HUES48 (cell line): ENCODE measurements at regions not wholly inside any gene's neighbourhood (a gene's known extent, or its start where the extent isn't known, plus 50 kb on each side); places are given as distances from the start of the nearest gene placed in this dataset.

Experiments used
- H3K27ac ChIP-seq: one replicate; pipeline ENCODE4 v1.7.0; 2013; ENCODE audit warnings: low read depth, low read length, inconsistent platforms
- H3K27me3 ChIP-seq: 2 replicates; pipeline ENCODE4 v1.6.1; 2013; ENCODE audit warnings: mild to moderate bottlenecking, low read length; ENCODE audit not compliant: control insufficient read depth, insufficient read depth
- H3K36me3 ChIP-seq: 2 replicates; pipeline ENCODE4 v1.6.1; 2013; ENCODE audit warnings: low read length; ENCODE audit not compliant: control insufficient read depth, insufficient read depth
- H3K4me1 ChIP-seq: 2 replicates; pipeline ENCODE4 v1.6.1; 2013; ENCODE audit warnings: mild to moderate bottlenecking, low read length; ENCODE audit not compliant: control insufficient read depth, insufficient read depth
- H3K4me3 ChIP-seq: 2 replicates; pipeline ENCODE4 v1.5.1; 2013; ENCODE audit warnings: mild to moderate bottlenecking, low read depth, low read length
- H3K9ac ChIP-seq: 2 replicates; pipeline ENCODE4 v1.6.1; 2013; ENCODE audit warnings: mild to moderate bottlenecking, low read depth, low read length, moderate library complexity
- H3K9me3 ChIP-seq: 2 replicates; pipeline ENCODE4 v1.6.1; 2013; ENCODE audit warnings: low read length; ENCODE audit not compliant: control insufficient read depth, insufficient read depth

DNA sequence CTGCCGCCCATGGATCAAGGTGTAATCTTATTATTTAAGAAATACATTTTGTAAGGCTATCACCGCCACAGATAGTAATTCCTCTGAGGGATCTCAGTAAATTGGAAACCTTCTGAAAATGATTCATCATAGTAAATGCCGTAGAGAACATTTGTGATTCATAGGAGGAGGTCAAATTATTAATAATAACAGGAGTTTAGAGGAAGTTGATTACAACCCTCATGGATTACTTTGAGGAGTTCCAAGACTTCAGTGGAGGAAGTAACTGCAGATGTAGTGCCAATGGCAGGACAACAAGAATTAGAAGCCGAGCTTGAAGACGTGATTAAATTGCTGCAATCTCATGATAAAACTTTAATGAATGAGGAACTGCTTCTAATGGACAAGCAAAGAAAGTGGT is 280.1 kb downstream of the PTPRC start:
- H3K27me3 ChIP-seq: no peaks in the 10 kb centered on the region
- H3K9ac ChIP-seq: no peak overlapping the region
- H3K27ac ChIP-seq: no peak overlapping the region
- no peaks in the 10 kb centered on the region for H3K9me3 ChIP-seq
- H3K4me3 ChIP-seq: no peak overlapping the region
- H3K36me3 ChIP-seq: no peaks in the 10 kb centered on the region
- H3K4me1 ChIP-seq: peaks cover 4% of the 10 kb centered on the region; the same call in 1 of the 2 replicates

DNA sequence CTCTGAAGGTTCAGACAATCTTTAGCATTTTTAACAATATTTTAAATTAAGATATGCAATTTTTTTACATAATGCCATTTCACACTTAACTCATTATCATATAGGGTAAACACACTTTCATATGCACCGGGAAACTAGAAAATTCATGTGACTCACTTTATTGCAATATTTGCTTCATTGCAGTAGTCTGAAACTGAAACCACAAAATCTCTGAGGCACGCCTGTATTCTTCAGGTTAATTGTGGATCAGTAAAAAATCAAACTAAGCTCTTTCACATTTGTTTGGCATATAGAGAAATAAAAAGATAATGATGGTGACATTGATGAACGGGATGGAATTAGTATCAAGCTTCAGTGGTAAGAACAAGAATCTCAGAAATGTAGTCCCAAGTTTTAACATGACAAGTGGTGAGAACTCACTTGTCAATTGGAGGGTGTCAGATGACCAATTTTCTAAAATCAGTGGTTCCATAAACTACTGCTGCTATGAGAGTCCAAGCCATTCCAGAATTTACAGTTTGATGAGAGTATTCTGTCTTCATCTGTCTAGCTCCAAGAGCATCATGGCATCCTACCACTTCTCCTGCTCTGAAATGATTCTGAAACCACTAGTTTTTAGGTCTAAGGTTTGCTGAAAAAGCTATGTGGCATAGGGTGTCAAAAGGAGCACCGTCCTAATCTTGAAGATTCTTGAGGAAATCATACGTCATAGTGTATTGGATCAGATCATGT is 281.0 kb downstream of the PTPRC start:
- no peaks in the 10 kb centered on the region for H3K27me3 ChIP-seq
- H3K9me3 ChIP-seq: no peaks in the 10 kb centered on the region
- H3K9ac ChIP-seq: no peak overlapping the region
- H3K36me3 ChIP-seq: no peaks in the 10 kb centered on the region
- no peak overlapping the region for H3K27ac ChIP-seq
- peaks cover 4% of the 10 kb centered on the region; the same call in 1 of the 2 replicates for H3K4me1 ChIP-seq
- no peak overlapping the region for H3K4me3 ChIP-seq

DNA sequence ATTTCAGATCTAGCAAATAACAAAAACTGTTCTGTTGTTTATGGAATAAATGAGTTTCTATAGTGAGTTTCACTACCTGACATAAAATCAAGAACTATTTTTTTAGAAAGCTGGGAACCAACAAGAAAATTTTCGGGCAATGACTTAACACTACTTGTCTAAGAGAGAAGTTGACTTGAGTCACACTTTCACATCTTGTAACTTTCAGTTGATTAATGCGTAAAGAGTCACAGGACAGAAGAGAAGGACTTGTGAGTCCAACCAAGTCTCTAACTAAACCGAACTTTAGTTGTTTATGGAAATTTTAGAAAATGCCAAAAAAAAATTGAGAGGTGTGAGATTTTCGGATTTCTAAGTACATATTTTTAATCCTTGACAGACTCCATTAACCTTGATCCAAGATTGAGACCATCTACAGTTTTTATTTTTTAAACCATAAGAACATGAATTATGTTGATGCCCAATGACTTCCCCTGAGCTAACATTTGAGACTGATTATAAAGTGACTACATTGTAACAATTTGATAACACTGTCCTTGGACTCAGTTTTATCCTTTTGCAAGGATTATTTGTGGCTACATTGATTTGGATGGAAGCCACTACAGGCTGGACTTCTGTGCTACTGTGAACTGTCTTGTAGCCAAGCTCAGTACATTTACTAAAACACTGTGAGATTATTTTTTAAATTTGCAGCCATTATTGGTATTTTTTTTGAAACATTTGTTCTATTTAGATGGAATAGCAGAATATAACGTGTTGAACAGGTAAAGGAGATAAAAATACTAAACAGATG is 284.0 kb downstream of the PTPRC start:
- peaks cover 4% of the 10 kb centered on the region; the same call in 1 of the 2 replicates for H3K4me1 ChIP-seq
- H3K9ac ChIP-seq: no peak overlapping the region
- no peak overlapping the region for H3K27ac ChIP-seq
- H3K36me3 ChIP-seq: no peaks in the 10 kb centered on the region
- H3K4me3 ChIP-seq: no peak overlapping the region
- no peaks in the 10 kb centered on the region for H3K9me3 ChIP-seq
- no peaks in the 10 kb centered on the region for H3K27me3 ChIP-seq

DNA sequence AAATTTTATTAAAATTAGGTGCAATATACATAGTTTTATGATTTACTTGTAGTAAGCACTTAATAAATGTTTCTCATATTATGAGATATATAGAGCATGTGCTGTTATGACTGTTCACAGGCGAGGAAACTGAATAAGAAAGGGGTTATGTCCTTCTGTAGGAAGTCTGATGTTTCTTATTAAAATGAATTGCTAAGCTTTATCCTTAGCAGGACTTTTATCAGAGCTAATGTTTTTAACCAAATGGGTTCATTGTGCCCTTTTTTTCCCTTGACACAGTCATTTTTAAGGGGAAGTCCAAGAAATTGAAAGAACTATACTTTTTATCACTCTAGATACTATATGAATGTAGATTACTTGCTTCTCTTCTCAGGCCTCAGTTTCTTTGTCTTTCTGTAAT is 285.2 kb downstream of the PTPRC start:
- H3K27me3 ChIP-seq: no peaks in the 10 kb centered on the region
- no peaks in the 10 kb centered on the region for H3K36me3 ChIP-seq
- H3K4me3 ChIP-seq: no peak overlapping the region
- peaks cover 4% of the 10 kb centered on the region; the same call in 1 of the 2 replicates for H3K4me1 ChIP-seq
- no peaks in the 10 kb centered on the region for H3K9me3 ChIP-seq
- no peak overlapping the region for H3K27ac ChIP-seq
- H3K9ac ChIP-seq: no peak overlapping the region

DNA sequence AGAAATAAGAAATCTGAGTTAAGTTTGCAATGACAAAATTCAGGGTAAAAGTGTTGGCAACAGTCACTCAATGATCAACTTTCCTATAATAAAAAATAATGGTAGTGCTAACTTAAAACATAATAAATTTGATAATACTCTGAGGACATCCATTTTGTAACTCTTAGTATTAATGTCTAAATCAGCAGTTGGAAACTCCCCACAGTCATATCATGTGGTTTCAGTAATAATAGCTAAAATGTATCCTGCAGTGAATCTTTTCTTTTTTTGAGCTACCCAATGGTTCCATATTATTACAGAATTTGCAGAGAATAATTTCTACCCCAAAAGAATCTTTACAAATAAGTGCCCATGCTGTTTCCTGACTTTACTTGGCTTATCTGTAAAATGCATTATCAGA is 286.7 kb downstream of the PTPRC start:
- H3K27me3 ChIP-seq: no peaks in the 10 kb centered on the region
- no peaks in the 10 kb centered on the region for H3K36me3 ChIP-seq
- H3K9ac ChIP-seq: no peak overlapping the region
- H3K4me1 ChIP-seq: no peaks in the 10 kb centered on the region
- no peak overlapping the region for H3K27ac ChIP-seq
- no peaks in the 10 kb centered on the region for H3K9me3 ChIP-seq
- H3K4me3 ChIP-seq: no peak overlapping the region

DNA sequence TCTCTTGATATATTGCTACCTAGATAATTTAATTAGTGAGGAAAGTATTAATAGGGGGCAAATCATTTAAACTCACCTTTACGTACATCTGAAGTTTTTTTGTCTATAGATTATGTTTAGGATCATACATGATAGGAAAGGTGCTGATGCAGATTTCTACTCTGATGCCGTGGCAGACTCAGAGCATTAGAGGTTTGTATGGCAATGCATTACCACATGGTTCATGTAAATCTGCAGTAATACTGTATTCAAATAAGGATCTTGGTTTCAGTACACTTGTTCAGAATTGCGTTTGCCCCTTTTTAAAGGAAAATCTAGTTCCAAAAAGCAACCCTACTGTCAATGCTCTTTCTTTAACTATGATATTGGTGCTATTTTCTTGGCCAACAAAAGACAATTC is 288.3 kb downstream of the PTPRC start:
- Histone ChIP-seq H3K4me3 (no peak overlapping the region), H3K27ac (no peak overlapping the region), H3K9ac (no peak overlapping the region), H3K4me1 (peaks cover 2% of the 10 kb centered on the region; the same call in 1 of the 2 replicates), H3K9me3 (no peaks in the 10 kb centered on the region), H3K36me3 (no peaks in the 10 kb centered on the region), H3K27me3 (no peaks in the 10 kb centered on the region)

DNA sequence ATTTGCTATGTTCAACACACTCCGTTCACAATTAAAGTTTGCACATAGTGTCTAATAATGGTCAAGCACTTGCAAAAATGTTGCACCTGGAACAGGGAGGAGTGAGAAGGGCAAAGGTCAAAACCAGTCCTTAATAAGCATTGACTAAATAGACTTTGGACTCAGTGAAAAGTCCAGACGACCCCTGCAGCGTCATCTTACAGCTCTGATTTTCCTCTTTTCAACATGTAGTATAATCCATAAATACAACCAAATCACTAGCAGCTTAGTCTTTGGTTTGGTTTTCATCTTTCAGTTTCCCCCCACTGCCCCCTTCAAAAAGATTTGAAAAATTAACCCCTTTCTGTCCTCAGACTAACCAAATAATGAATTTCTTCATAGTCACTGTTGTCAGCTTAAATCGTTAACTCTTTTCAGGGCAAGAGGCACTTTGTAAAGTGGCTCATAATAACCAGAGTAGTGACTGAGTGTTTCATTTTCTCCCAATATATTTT is 290.3 kb downstream of the PTPRC start:
- no peak overlapping the region for H3K9ac ChIP-seq
- peaks cover 10% of the 10 kb centered on the region; the same call in 1 of the 2 replicates for H3K4me1 ChIP-seq

DNA sequence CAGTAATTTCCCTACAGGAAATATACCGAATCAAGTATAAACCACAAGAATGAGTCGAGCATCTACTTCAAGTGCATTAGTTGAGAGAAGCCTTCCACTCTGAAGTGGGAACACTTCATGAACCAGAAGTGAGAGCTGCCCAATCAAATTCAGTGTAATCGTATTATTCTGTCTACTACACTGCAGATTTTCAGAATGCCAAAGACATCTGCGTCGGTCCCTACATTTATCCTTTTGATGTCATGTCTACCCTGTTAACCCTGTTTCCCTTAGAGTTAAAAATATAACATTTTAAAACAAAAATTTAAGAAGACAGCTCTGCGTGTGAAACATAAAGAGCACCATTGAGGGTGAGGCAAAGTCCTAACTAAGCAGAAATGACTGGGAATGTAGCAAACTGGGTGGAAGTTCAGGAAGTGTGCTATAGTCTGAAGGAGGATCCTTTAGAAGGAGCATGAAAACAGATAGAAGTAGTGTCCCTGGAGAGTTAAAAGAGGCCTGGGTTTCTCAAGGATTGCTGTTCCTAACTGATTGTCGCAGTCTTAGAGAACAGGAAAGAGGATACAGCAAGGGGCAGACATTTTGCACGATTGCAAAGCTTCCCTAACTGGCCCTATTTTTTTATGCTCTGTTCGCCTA is 291.2 kb downstream of the PTPRC start:
- H3K36me3 ChIP-seq: no peaks in the 10 kb centered on the region
- peaks cover 11% of the 10 kb centered on the region; the same call in 1 of the 2 replicates for H3K4me1 ChIP-seq
- H3K9me3 ChIP-seq: no peaks in the 10 kb centered on the region
- no peak overlapping the region for H3K4me3 ChIP-seq
- H3K9ac ChIP-seq: no peak overlapping the region
- no peak overlapping the region for H3K27ac ChIP-seq
- H3K27me3 ChIP-seq: no peaks in the 10 kb centered on the region

More for the DNA sequence above, 290.3 kb downstream of the PTPRC start:
- H3K9me3 ChIP-seq: no peaks in the 10 kb centered on the region
- H3K4me3 ChIP-seq: no peak overlapping the region
- no peaks in the 10 kb centered on the region for H3K27me3 ChIP-seq
- H3K27ac ChIP-seq: no peak overlapping the region
- H3K36me3 ChIP-seq: no peaks in the 10 kb centered on the region

DNA sequence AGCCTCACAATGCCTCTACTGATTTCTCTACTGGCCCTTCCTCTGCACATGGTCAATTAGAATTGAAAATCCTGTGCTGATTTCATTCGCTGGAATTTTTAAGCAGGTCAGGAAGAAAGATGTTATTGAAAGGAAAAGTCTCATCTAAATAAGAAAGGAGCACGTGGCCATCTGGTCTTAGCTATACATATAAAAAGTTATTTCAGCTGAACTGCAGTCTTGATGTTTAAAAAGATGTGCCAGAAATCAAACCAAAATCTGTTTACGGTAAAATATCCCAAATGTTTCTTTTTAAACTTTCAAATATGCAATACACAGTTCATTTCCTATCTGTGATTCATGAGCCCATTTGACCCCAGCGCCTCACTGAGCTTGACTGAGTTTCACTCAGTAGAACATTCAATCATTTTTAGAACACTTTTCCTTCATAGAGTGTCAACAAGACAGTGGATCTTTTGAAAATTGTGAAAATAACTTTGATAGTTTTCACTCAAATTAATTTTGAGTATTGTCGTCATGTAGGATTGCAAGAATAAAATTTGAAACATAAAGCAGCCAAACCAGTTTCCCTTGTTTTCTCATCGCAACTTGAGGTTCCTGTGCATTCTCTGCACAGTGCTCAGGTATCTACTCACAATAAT is 293.6 kb downstream of the PTPRC start:
- H3K9me3 ChIP-seq: no peaks in the 10 kb centered on the region
- H3K9ac ChIP-seq: no peak overlapping the region
- H3K36me3 ChIP-seq: no peaks in the 10 kb centered on the region
- no peak overlapping the region for H3K4me3 ChIP-seq
- no peaks in the 10 kb centered on the region for H3K27me3 ChIP-seq
- no peak overlapping the region for H3K27ac ChIP-seq
- H3K4me1 ChIP-seq: peaks cover 16% of the 10 kb centered on the region; the same call in 1 of the 2 replicates

DNA sequence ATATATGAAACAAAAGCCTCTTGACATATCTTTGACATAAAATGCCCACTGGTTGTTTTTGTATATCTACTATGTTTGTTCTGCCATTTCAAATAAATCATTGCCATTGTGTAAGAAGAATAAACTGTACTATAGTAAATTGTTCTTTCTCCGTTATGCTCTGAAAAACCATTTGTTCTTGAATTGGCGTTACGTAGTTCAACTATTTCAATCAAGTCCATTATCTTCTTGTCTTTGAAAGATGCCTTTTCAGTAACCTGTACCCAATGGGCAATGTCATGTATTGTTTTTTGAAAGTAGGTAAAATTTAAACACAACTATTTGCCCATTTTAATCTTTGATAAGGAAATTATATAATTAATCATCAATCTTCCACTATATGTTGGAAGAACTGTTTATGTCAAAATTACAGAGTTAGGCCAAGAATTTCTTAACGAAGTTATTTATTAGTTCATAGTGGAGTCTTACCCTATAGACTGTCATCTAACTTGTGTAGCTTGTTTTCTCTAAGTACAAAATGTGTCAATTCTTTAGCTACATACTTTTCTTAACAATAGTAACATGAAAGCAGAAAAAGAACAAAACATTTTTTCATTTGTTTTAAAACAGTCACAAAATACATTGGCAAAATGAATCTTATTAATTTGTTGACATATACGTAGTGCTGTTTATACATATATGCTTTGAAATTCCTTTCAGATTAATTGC is 294.8 kb downstream of the PTPRC start:
- Histone ChIP-seq H3K27ac (no peak overlapping the region), H3K36me3 (no peaks in the 10 kb centered on the region), H3K4me3 (no peak overlapping the region; the same call in 1 of the 2 replicates), H3K9ac (no peak overlapping the region), H3K9me3 (no peaks in the 10 kb centered on the region), H3K4me1 (peaks cover 16% of the 10 kb centered on the region; the same call in 1 of the 2 replicates), H3K27me3 (no peaks in the 10 kb centered on the region)
